SK-N-MC (cell line): ENCODE measurements at regions not wholly inside any gene's neighbourhood (a gene's known extent, or its start where the extent isn't known, plus 50 kb on each side); places are given as distances from the start of the nearest gene placed in this dataset.

Experiments used
- EZH2 ChIP-seq: fragments of 200-600 bp; sonication (generic); IDR thresholded peaks from one replicate; pipeline ENCODE4 v1.6.1; 2017; ENCODE audit warnings: antibody characterized with exemption
- POLR2AphosphoS5 ChIP-seq: IDR thresholded peaks from 2 replicates; pipeline ENCODE4 v1.6.1; 2012; ENCODE audit warnings: mild to moderate bottlenecking, low read depth, low read length, borderline replicate concordance

- no peak for TF ChIP-seq EZH2
- TF ChIP-seq POLR2AphosphoS5: no peak
Observed at GRCh38 chr4:14844061-14844460, 158.2 kb upstream of the CPEB2 start.
